Sigmoid colon (tissue), 4 donors: ENCODE measurements at regions not wholly inside any gene's neighbourhood (a gene's known extent, or its start where the extent isn't known, plus 50 kb on each side); places are given as distances from the start of the nearest gene placed in this dataset.

Experiments used
- CTCF ChIP-seq, 4 experiments: fragments of 450-650 bp in 3 of 4; fragments of 200-600 bp in 1 of 4; IDR thresholded peaks; one replicate each; pipeline ENCODE4 v1.5.1; 2016 to 2019; ENCODE audit warnings: antibody characterized with exemption in 4 of 4, mild to moderate bottlenecking in 3 of 4, moderate library complexity in 2 of 4
- POLR2AphosphoS5 ChIP-seq, 4 donors: sonication (generic); formaldehyde crosslinking; IDR thresholded peaks; one replicate each; pipeline ENCODE4 v1.6.1; 2017; ENCODE audit warnings: antibody characterized with exemption in 4 of 4

GRCh38 chr4:180741703-180742102, 1501.5 kb upstream of the TENM3 start:
- no peak for TF ChIP-seq POLR2AphosphoS5 (IDR thresholded peaks at IDR 0.05)
- TF ChIP-seq CTCF (IDR thresholded peaks at IDR 0.05), result no peak
